IMR-90 (cell line): ENCODE measurements at regions not wholly inside any gene's neighbourhood (a gene's known extent, or its start where the extent isn't known, plus 50 kb on each side); places are given as distances from the start of the nearest gene placed in this dataset.

Experiments used
- ATAC-seq: fragments of 200-7000 bp; cut with Tn5 transposase; 2 replicates; pipeline ENCODE4 v1.9.1; 2020; ENCODE audit warnings: low read depth, mild to moderate bottlenecking, moderate library complexity
- BruUV-seq: library from RNA; stranded (reverse); fragments of 400-500 nt; replicated peaks from 2 replicates; lab custom pipeline; 2021; lab: Mats Ljungman, UMichigan
- CTCF ChIA-PET: fragments of 300-600 bp; formaldehyde crosslinking; extraction: SDS; loops from one replicate; lab custom pipeline; 2021; ENCODE audit warnings: antibody characterized with exemption; lab: Yijun Ruan, JAX
- POLR2A ChIA-PET: fragments of 300-600 bp; sonication (Branson Sonifier 250); formaldehyde crosslinking; loops from one replicate; lab custom pipeline; 2022; ENCODE audit warnings: antibody characterized with exemption; ENCODE audit not compliant: unreplicated experiment; lab: Charles Lee
- DNase-seq: peaks from one replicate; pipeline ENCODE4 v3.0.0; 2013
- H2AFZ ChIP-seq: replicated peaks from 2 replicates; pipeline ENCODE3; 2013; ENCODE audit warnings: low read length, mild to moderate bottlenecking; ENCODE audit not compliant: poor library complexity
- H2AK5ac ChIP-seq: 2 replicates; pipeline ENCODE4 v1.6.1; 2013; ENCODE audit warnings: low read depth, low read length, inconsistent platforms
- H2AK9ac ChIP-seq: replicated peaks from 2 replicates; pipeline ENCODE3; 2013; ENCODE audit warnings: mild to moderate bottlenecking, low read depth, low read length, moderate library complexity; ENCODE audit not compliant: poor library complexity
- H2BK120ac ChIP-seq: 2 replicates; pipeline ENCODE4 v1.6.1; 2013; ENCODE audit warnings: low read depth, low read length, inconsistent platforms
- H2BK15ac ChIP-seq: 3 replicates; pipeline ENCODE4 v1.6.1; 2013; ENCODE audit warnings: low read depth, low read length, inconsistent platforms
- H2BK20ac ChIP-seq: 2 replicates; pipeline ENCODE4 v1.6.1; 2013; ENCODE audit warnings: low read depth, mild to moderate bottlenecking, inconsistent platforms, low read length, moderate library complexity
- H2BK5ac ChIP-seq: 2 replicates; pipeline ENCODE4 v1.6.1; 2013; ENCODE audit warnings: mild to moderate bottlenecking, low read depth, low read length, inconsistent platforms; ENCODE audit not compliant: poor library complexity, severe bottlenecking
- H3K14ac ChIP-seq: replicated peaks from 2 replicates; pipeline ENCODE4 v1.6.1; 2013; ENCODE audit warnings: low read depth, low read length, inconsistent platforms
- H3K18ac ChIP-seq: 2 replicates; pipeline ENCODE4 v1.6.1; 2013; ENCODE audit warnings: low read depth, low read length, control low read depth
- H3K23ac ChIP-seq: 2 replicates; pipeline ENCODE4 v1.6.1; 2013; ENCODE audit warnings: low read depth, low read length, inconsistent platforms
- H3K27ac ChIP-seq: 2 replicates; pipeline ENCODE4 v1.5.1; 2013; ENCODE audit warnings: mild to moderate bottlenecking, control low read depth, low read length; ENCODE audit not compliant: insufficient read depth
- H3K27me3 ChIP-seq: 2 replicates; pipeline ENCODE4 v1.6.1; 2013; ENCODE audit warnings: low read length; ENCODE audit not compliant: control insufficient read depth, insufficient read depth
- H3K36me3 ChIP-seq: 2 replicates; pipeline ENCODE4 v1.6.1; 2013; ENCODE audit warnings: low read length, mixed read lengths; ENCODE audit not compliant: control insufficient read depth, insufficient read depth
- H3K4ac ChIP-seq: 2 replicates; pipeline ENCODE4 v1.6.1; 2013; ENCODE audit warnings: low read depth, low read length, inconsistent platforms
- H3K4me1 ChIP-seq: 2 replicates; pipeline ENCODE4 v1.6.1; 2013; ENCODE audit warnings: low read length, mixed read lengths; ENCODE audit not compliant: control insufficient read depth, insufficient read depth
- H3K4me2 ChIP-seq: 2 replicates; pipeline ENCODE4 v1.6.1; 2013; ENCODE audit warnings: low read depth, mild to moderate bottlenecking, control low read depth, low read length, moderate library complexity
- H3K4me3 ChIP-seq: 2 replicates; pipeline ENCODE4 v1.5.1; 2013; ENCODE audit warnings: low read depth, mild to moderate bottlenecking, control low read depth, low read length, moderate library complexity; ENCODE audit not compliant: insufficient read depth
- H3K56ac ChIP-seq: 2 replicates; pipeline ENCODE4 v1.6.1; 2013; ENCODE audit warnings: low read length, inconsistent platforms; ENCODE audit not compliant: insufficient read depth; ENCODE audit errors: extremely low read depth
- H3K79me1 ChIP-seq, 2 experiments: 2 replicates each; pipeline ENCODE4 v1.6.1; 2013; ENCODE audit warnings: low read length in 2 of 2, inconsistent platforms in 1 of 2, low read depth in 1 of 2
- H3K9ac ChIP-seq: 2 replicates; pipeline ENCODE4 v1.6.1; 2013; ENCODE audit warnings: low read depth, low read length, control low read depth
- H3K9me1 ChIP-seq: 2 replicates; pipeline ENCODE4 v1.6.1; 2013; ENCODE audit warnings: low read length, inconsistent platforms; ENCODE audit not compliant: insufficient read depth
- H3K9me3 ChIP-seq: 2 replicates; pipeline ENCODE4 v1.6.1; 2013; ENCODE audit warnings: low read length; ENCODE audit not compliant: control insufficient read depth, insufficient read depth
- H4K20me1 ChIP-seq: 2 replicates; pipeline ENCODE4 v1.6.1; 2013; ENCODE audit warnings: low read length, inconsistent platforms; ENCODE audit not compliant: insufficient read depth
- H4K5ac ChIP-seq: 2 replicates; pipeline ENCODE4 v1.6.1; 2013; ENCODE audit warnings: mild to moderate bottlenecking, low read depth, low read length, control low read depth
- H4K8ac ChIP-seq, 2 experiments: 2 replicates each; pipeline ENCODE4 v1.6.1; 2013; ENCODE audit warnings: low read depth in 2 of 2, low read length in 2 of 2, control low read depth in 1 of 2, inconsistent platforms in 1 of 2
- H4K91ac ChIP-seq: 2 replicates; pipeline ENCODE4 v1.6.1; 2013; ENCODE audit warnings: low read depth, low read length, inconsistent platforms; ENCODE audit not compliant: insufficient read depth
- FOS ChIP-seq: fragments of 150-350 bp; IDR thresholded peaks from 2 replicates; pipeline ENCODE4 v1.6.1; 2016; ENCODE audit warnings: low read depth, low read length
- MAFK ChIP-seq: IDR thresholded peaks from 2 replicates; pipeline ENCODE4 v1.6.1; 2012; ENCODE audit warnings: low read depth, low read length, improper control_type of control experiment
- MXI1 ChIP-seq: IDR thresholded peaks from 2 replicates; pipeline ENCODE4 v1.6.1; 2012; ENCODE audit warnings: low read depth, mild to moderate bottlenecking, low read length, moderate library complexity, borderline replicate concordance
- RCOR1 ChIP-seq: IDR thresholded peaks from 2 replicates; pipeline ENCODE4 v1.6.1; 2012; ENCODE audit warnings: mild to moderate bottlenecking, low read length, improper control_type of control experiment; ENCODE audit not compliant: insufficient replicate concordance
- WGBS, 2 experiments: methylation state at CpG; one replicate each; pipeline versions ENCODE4 v1.1.5 to v1.1.7; 2013; ENCODE audit warnings: missing lambda C conversion rate in 2 of 2; ENCODE audit not compliant: insufficient read length in 1 of 2; ENCODE audit errors: extremely low coverage in 2 of 2; 5-methylcytosine and 5-hydroxymethylcytosine counted together
- dilution Hi-C: fragments of 300-500 bp; cut with HindIII; formaldehyde crosslinking; loops from one replicate; pipeline ENCODE4 v1.14.3; 2018; ENCODE audit warnings: low sequenced_read_pairs; ENCODE audit not compliant: unreplicated experiment
- in situ Hi-C: fragments of 300-500 bp; cut with MboI; formaldehyde crosslinking; loops from 3 replicates; pipeline ENCODE4 v1.14.3; 2019; ENCODE audit warnings: low sequenced_read_pairs, inconsistent platforms, mixed read lengths
- intact Hi-C: fragments of 100-400 bp; cut with micrococcal nuclease; formaldehyde crosslinking; loops from 2 replicates; pipeline ENCODE4 v1.10.0; 2022

GRCh38 chr6:15076565-15076964 is 169.3 kb upstream of the JARID2 start:
- ChIA-PET CTCF (interaction anchor here (0.6 kb wide), 1 partner anchor 1707 kb away, joined by 3 read pairs; no protein-coding TSS in a partner anchor), POLR2A (no interaction called here)
- Histone ChIP-seq H4K91ac (no peak overlapping the region), H3K4ac (no peak overlapping the region), H2BK120ac (no peak overlapping the region), H2BK20ac (no peak overlapping the region), H2AK5ac (no peak overlapping the region), H3K18ac (no peak overlapping the region), H3K4me1 (no peaks in the 10 kb centered on the region), H2AFZ (no peak overlapping the region), H3K23ac (no peak overlapping the region), H4K20me1 (no peaks in the 10 kb centered on the region), H3K4me2 (no peak overlapping the region), H3K79me1 (no peaks in the 10 kb centered on the region), H3K27ac (no peak overlapping the region), H4K8ac (no peak overlapping the region), H3K14ac (no peak overlapping the region), H3K9me1 (no peaks in the 10 kb centered on the region), H2AK9ac (no peak overlapping the region), H3K9ac (no peak overlapping the region), H3K36me3 (no peaks in the 10 kb centered on the region), H3K9me3 (no peaks in the 10 kb centered on the region), H3K4me3 (no peak overlapping the region), H3K27me3 (no peaks in the 10 kb centered on the region), H4K5ac (no peak overlapping the region), H3K56ac (no peak overlapping the region), H2BK15ac (no peak overlapping the region), H2BK5ac (no peak overlapping the region)
- BruUV-seq = no TSS peak
- WGBS, 2 experiments = no CpG with 5 or more reads among the region's 4 CpGs
- DNase-seq (no peak), ATAC-seq (no peak)
- intact Hi-C loops (no loop called here), in situ Hi-C loops (no loop called here), dilution Hi-C loops (no loop called here)
- TF ChIP-seq MAFK = no peak
- no peak for TF ChIP-seq RCOR1
- TF ChIP-seq FOS = no peak
- TF ChIP-seq MXI1 = no peak
